ENCODE measurements at regions not wholly inside any gene's neighbourhood (a gene's known extent, or its start where the extent isn't known, plus 50 kb on each side); places are given as distances from the start of the nearest gene placed in this dataset.

- TF ChIP-seq CTCF (IDR thresholded peaks at IDR 0.05 in 2 of 3, conservative IDR thresholded peaks at IDR 0.05 in 1 of 3; ENCODE audit: control insufficient read depth in 2 of 3, extremely low read depth in 1 of 3, insufficient read depth in 1 of 3, low read depth in 3 of 3, low read length in 3 of 3) = no peak
- no peak for TF ChIP-seq RELA (IDR thresholded peaks at IDR 0.05; ENCODE audit: borderline replicate concordance, partially characterized antibody)
- TF ChIP-seq POLR2A (IDR thresholded peaks at IDR 0.05; ENCODE audit: low read depth, low read length) = no peak
- TF ChIP-seq CREM (IDR thresholded peaks at IDR 0.05; ENCODE audit: low read depth) = no peak
- TF ChIP-seq YY1 (IDR thresholded peaks at IDR 0.05; ENCODE audit: low read depth, low read length) = no peak
- no peak for TF ChIP-seq NKRF (conservative IDR thresholded peaks at IDR 0.05)
- no peak for TF ChIP-seq ZSCAN29 (IDR thresholded peaks at IDR 0.05)
- no peak for TF ChIP-seq REST (IDR thresholded peaks at IDR 0.05; ENCODE audit: low read depth, low read length)
- TF ChIP-seq LARP7 (IDR thresholded peaks at IDR 0.05) = no peak
- no peak for TF ChIP-seq IKZF1 (conservative IDR thresholded peaks at IDR 0.05)
- TF ChIP-seq ASH2L (IDR thresholded peaks at IDR 0.05; ENCODE audit: borderline replicate concordance, low read depth) = no peak
Observed at GRCh38 chr15:70344666-70345065, 246.9 kb upstream of the TLE3 start.
